ENCODE measurements at regions not wholly inside any gene's neighbourhood (a gene's known extent, or its start where the extent isn't known, plus 50 kb on each side); places are given as distances from the start of the nearest gene placed in this dataset.

- no peak for TF ChIP-seq SMC3 (IDR thresholded peaks at IDR 0.05; ENCODE audit: low read depth, low read length)
- TF ChIP-seq RAD21 (IDR thresholded peaks at IDR 0.05; ENCODE audit: low read length): no peak
Observed at GRCh38 chr6:16999491-17000436, 102.1 kb upstream of the STMND1 start (continued).

- Histone ChIP-seq H3K36me3 (ENCODE audit: control insufficient read depth, insufficient read depth, low read length) (no peaks in the 10 kb centered on the region), H2AFZ (replicated peaks; ENCODE audit: low read length, poor library complexity) (no peak overlapping the region), H3K14ac (replicated peaks; ENCODE audit: low read depth, low read length) (no peak overlapping the region), H3K4me3 (ENCODE audit: insufficient read depth, low read depth, low read length) (no peak overlapping the region), H3K23ac (ENCODE audit: low read depth, low read length) (no peak overlapping the region), H3K9me3 (ENCODE audit: control insufficient read depth, insufficient read depth, low read length) (no peaks in the 10 kb centered on the region), H3K18ac (ENCODE audit: low read depth, low read length) (peak overlapping the region; percentile 57), H3K9ac (ENCODE audit: low read depth, low read length) (no peak overlapping the region), H2BK20ac (ENCODE audit: low read depth, low read length) (0 out of 2 replicates have a peak overlapping the region, but pooled peaks have one; percentile 4), H3K4me1 (ENCODE audit: control insufficient read depth, insufficient read depth, low read length) (peaks cover 6% of the 10 kb centered on the region), H4K5ac (ENCODE audit: low read depth, low read length) (no peak overlapping the region; the same call in 1 of the 2 replicates), H2BK15ac (ENCODE audit: low read depth, low read length) (no peak overlapping the region), H2AK9ac (replicated peaks; ENCODE audit: low read depth, low read length, poor library complexity) (no peak overlapping the region), H4K91ac (ENCODE audit: insufficient read depth, low read depth, low read length) (no peak overlapping the region), H2BK5ac (ENCODE audit: low read depth, low read length, poor library complexity, severe bottlenecking) (no peak overlapping the region), H4K8ac (ENCODE audit: low read depth in 2 of 2, low read length in 2 of 2) (no peak overlapping the region), H3K27ac (ENCODE audit: insufficient read depth, low read length) (no peak overlapping the region), H2BK120ac (ENCODE audit: low read depth, low read length) (no peak overlapping the region), H3K4ac (ENCODE audit: low read depth, low read length) (no peak overlapping the region), H2AK5ac (ENCODE audit: low read depth, low read length) (peak overlapping the region; percentile 25; the same call in 1 of the 2 replicates), H3K56ac (ENCODE audit: extremely low read depth, insufficient read depth, low read length) (no peak overlapping the region), H3K4me2 (ENCODE audit: low read depth, low read length) (no peak overlapping the region), H4K20me1 (ENCODE audit: insufficient read depth, low read length) (no peaks in the 10 kb centered on the region), H3K27me3 (ENCODE audit: control insufficient read depth, insufficient read depth, low read length) (peaks cover 3% of the 10 kb centered on the region; the same call in 1 of the 2 replicates), H3K79me1 (ENCODE audit: low read depth in 1 of 2, low read length in 2 of 2) (no peaks in the 10 kb centered on the region), H3K9me1 (ENCODE audit: insufficient read depth, low read length) (no peaks in the 10 kb centered on the region)
- 60% methylated on average over 3 of the region's 5 CpGs; no CpG with 5 or more reads in 1 of the 2 experiments for WGBS, 2 experiments (ENCODE audit: extremely low coverage in 2 of 2, insufficient read length in 1 of 2)
- BruUV-seq (replicated peaks): no TSS peak
- ATAC-seq (ENCODE audit: low read depth): no peak
- in situ Hi-C loops (cut with MboI; ENCODE audit: low sequenced_read_pairs) (no loop called here), dilution Hi-C loops (cut with HindIII; ENCODE audit: low sequenced_read_pairs, unreplicated experiment) (no loop called here), intact Hi-C loops (cut with micrococcal nuclease) (no loop called here)
- CTCF ChIA-PET: no interaction called here
- POLR2A ChIA-PET (ENCODE audit: unreplicated experiment): no interaction called here
- no peak for DNase-seq
- TF ChIP-seq MAFK (IDR thresholded peaks at IDR 0.05; ENCODE audit: low read depth, low read length) (no peak), SMC3 (IDR thresholded peaks at IDR 0.05; ENCODE audit: low read depth, low read length) (no peak), ELK1 (IDR thresholded peaks at IDR 0.05; ENCODE audit: borderline replicate concordance, low read depth, low read length) (no peak), RAD21 (IDR thresholded peaks at IDR 0.05; ENCODE audit: low read length) (no peak), CTCF (conservative IDR thresholded peaks at IDR 0.05; ENCODE audit: low read depth, low read length) (no peak), POLR2A (IDR thresholded peaks at IDR 0.05; ENCODE audit: low read depth, low read length) (no peak), MXI1 (IDR thresholded peaks at IDR 0.05; ENCODE audit: borderline replicate concordance, low read depth, low read length) (no peak), CHD1 (IDR thresholded peaks at IDR 0.05; ENCODE audit: low read depth, low read length) (no peak), USF2 (IDR thresholded peaks at IDR 0.05; ENCODE audit: low read depth, low read length) (no peak), BHLHE40 (IDR thresholded peaks at IDR 0.05; ENCODE audit: low read depth, low read length) (no peak), FOS (IDR thresholded peaks at IDR 0.05; ENCODE audit: low read depth, low read length) (no peak), NFE2L2 (IDR thresholded peaks at IDR 0.05; ENCODE audit: low read depth, low read length) (no peak)
Observed at GRCh38 chr6:16998461-16998860, 103.4 kb upstream of the STMND1 start.
